ENCODE measurements at regions not wholly inside any gene's neighbourhood (a gene's known extent, or its start where the extent isn't known, plus 50 kb on each side); places are given as distances from the start of the nearest gene placed in this dataset.

DNA sequence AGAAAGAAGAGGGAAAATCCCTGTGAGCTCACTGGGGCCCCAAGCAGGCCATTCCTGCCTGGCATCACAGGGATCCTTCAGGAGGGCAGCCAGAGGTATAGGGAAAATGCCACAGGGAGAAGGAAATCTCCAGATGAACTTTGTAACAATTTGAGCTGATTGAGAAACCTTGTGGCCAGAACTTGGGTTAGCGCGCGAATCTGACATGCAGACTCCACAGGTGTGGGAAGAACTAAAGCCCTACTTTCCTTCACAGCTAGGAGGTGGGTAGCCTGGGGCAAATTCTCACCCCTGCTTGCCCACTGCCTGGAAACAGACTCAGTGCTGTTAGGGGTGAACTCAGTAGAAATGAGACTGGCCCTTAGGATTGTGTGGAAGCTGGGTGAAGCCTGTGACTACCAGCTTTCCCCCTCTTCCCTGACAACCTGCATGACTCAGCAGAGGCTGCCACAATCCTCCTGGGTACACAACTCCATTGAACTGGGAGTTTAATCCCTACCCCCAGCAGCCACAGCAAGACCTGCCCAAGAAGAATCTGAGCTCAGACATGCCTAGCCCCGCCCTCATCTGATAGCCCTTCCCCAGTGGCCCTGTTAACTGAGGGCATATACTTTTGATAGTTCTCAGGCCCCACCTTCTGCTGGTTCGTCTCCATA, 57.2 kb upstream of the USP9Y start:
- no peak overlapping the region for H3K27ac ChIP-seq (ENCODE audit: low read length)
- WGBS (ENCODE audit: insufficient coverage): 72% methylated on average over 2 of the region's 5 CpGs

DNA sequence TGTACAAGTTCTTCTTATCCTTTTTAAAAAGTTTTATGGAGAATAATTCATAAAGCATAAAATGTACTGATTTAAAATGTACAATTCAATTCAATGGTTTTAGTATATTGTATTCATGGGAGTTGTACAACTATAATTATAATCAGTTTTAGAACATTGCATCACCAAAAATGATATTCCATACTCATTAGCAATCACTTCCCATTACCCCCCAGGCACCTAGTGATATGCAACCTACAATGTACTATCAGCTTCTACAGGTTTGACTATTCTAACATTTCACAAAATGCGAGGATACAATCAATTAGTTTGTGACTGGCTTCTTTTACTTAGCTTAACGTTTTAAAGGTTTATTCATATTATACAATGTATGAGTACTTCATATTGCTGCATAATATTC, 49.9 kb upstream of the USP9Y start:
- DNase-seq (no peak), ATAC-seq (no peak)
- H3K4me1 ChIP-seq (ENCODE audit: control insufficient read depth, insufficient read depth, low read length): no peaks in the 10 kb centered on the region
- no peak overlapping the region for H3K4me3 ChIP-seq (ENCODE audit: low read length)
- Mint-ChIP-seq H3K27me3 (ENCODE audit: low read depth in 2 of 2) (peaks cover 0 to 8% of the 10 kb centered on the region in 2 donors), H3K4me1 (no peaks in the 10 kb centered on the region), H3K27ac (no peak overlapping the region), H3K36me3 (no peaks in the 10 kb centered on the region), H3K4me3 (no peak overlapping the region), H3K9me3 (peaks cover 0 to 4% of the 10 kb centered on the region in 2 donors)
- no peaks in the 10 kb centered on the region for H3K9me3 ChIP-seq (ENCODE audit: control insufficient read depth, insufficient read depth, low read length)
- TF ChIP-seq, protein P1, sequence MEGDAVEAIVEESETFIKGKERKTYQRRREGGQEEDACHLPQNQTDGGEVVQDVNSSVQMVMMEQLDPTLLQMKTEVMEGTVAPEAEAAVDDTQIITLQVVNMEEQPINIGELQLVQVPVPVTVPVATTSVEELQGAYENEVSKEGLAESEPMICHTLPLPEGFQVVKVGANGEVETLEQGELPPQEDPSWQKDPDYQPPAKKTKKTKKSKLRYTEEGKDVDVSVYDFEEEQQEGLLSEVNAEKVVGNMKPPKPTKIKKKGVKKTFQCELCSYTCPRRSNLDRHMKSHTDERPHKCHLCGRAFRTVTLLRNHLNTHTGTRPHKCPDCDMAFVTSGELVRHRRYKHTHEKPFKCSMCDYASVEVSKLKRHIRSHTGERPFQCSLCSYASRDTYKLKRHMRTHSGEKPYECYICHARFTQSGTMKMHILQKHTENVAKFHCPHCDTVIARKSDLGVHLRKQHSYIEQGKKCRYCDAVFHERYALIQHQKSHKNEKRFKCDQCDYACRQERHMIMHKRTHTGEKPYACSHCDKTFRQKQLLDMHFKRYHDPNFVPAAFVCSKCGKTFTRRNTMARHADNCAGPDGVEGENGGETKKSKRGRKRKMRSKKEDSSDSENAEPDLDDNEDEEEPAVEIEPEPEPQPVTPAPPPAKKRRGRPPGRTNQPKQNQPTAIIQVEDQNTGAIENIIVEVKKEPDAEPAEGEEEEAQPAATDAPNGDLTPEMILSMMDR (IDR thresholded peaks at IDR 0.05): no peak
- no CpG with 5 or more reads among the region's 2 CpGs for WGBS (ENCODE audit: insufficient coverage)
- no peaks in the 10 kb centered on the region for H3K36me3 ChIP-seq (ENCODE audit: control insufficient read depth, insufficient read depth, low read length)
- H3K27me3 ChIP-seq (ENCODE audit: control insufficient read depth, insufficient read depth, low read length): no peaks in the 10 kb centered on the region
- intact Hi-C loops (cut with micrococcal nuclease): no loop called here
- H3K27ac ChIP-seq (ENCODE audit: low read length): no peak overlapping the region

More for the DNA sequence above, 57.2 kb upstream of the USP9Y start:
- DNase-seq (no peak), ATAC-seq (no peak)
- H3K9me3 Mint-ChIP-seq: peaks cover 0 to under 1% of the 10 kb centered on the region in 2 donors
- H3K4me3 Mint-ChIP-seq: no peak overlapping the region
- TF ChIP-seq, protein P1 (IDR thresholded peaks at IDR 0.05): no peak
- H3K36me3 Mint-ChIP-seq: no peaks in the 10 kb centered on the region
- no peaks in the 10 kb centered on the region for H3K4me1 Mint-ChIP-seq
- H3K36me3 ChIP-seq (ENCODE audit: control insufficient read depth, insufficient read depth, low read length): no peaks in the 10 kb centered on the region
- no peaks in the 10 kb centered on the region for H3K27me3 ChIP-seq (ENCODE audit: control insufficient read depth, insufficient read depth, low read length)
- no peak overlapping the region for H3K4me3 ChIP-seq (ENCODE audit: low read length)
- peaks cover 0 to 5% of the 10 kb centered on the region in 2 donors for H3K27me3 Mint-ChIP-seq (ENCODE audit: low read depth in 2 of 2)
- H3K27ac Mint-ChIP-seq: no peak overlapping the region
- H3K9me3 ChIP-seq (ENCODE audit: control insufficient read depth, insufficient read depth, low read length): no peaks in the 10 kb centered on the region
- H3K4me1 ChIP-seq (ENCODE audit: control insufficient read depth, insufficient read depth, low read length): no peaks in the 10 kb centered on the region
- intact Hi-C loops (cut with micrococcal nuclease): no loop called here

Measured in natural killer cell (primary cell).